Epidermal melanocyte (primary cell): ENCODE measurements at regions not wholly inside any gene's neighbourhood (a gene's known extent, or its start where the extent isn't known, plus 50 kb on each side); places are given as distances from the start of the nearest gene placed in this dataset.
A peak's percentile ranks its signal among the peaks of the same experiment; 100 is the strongest.

Experiments
- DNase-seq: peaks from one replicate; pipeline ENCODE4 v3.0.0; 2011; ENCODE audit warnings: low spot score; ENCODE audit not compliant: insufficient read length

GRCh38 chr3:193981504-193981903 lies 154.4 kb upstream of the HES1 start:
- no peak for DNase-seq

DNA sequence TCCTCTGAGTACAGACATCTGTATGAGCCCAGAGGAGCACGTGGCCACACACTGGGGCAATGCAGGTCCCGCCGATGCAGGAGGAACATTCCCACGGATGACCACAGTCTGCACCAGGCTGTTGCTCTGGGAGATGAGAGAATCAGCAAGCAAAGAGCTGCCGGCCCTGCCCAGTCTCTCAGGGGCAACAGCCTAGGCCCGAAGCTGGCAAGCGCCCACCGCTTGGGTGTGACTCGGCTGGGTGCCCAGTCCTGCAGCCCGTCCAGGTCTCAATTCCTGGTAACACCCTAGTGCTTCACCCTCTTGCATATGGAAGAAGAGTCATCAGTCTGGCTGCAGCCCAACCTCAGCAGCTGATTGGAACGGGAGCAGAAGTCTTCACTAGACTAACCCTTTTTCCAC lies 153.7 kb upstream of the HES1 start:
- peak; percentile 27 for DNase-seq

DNA sequence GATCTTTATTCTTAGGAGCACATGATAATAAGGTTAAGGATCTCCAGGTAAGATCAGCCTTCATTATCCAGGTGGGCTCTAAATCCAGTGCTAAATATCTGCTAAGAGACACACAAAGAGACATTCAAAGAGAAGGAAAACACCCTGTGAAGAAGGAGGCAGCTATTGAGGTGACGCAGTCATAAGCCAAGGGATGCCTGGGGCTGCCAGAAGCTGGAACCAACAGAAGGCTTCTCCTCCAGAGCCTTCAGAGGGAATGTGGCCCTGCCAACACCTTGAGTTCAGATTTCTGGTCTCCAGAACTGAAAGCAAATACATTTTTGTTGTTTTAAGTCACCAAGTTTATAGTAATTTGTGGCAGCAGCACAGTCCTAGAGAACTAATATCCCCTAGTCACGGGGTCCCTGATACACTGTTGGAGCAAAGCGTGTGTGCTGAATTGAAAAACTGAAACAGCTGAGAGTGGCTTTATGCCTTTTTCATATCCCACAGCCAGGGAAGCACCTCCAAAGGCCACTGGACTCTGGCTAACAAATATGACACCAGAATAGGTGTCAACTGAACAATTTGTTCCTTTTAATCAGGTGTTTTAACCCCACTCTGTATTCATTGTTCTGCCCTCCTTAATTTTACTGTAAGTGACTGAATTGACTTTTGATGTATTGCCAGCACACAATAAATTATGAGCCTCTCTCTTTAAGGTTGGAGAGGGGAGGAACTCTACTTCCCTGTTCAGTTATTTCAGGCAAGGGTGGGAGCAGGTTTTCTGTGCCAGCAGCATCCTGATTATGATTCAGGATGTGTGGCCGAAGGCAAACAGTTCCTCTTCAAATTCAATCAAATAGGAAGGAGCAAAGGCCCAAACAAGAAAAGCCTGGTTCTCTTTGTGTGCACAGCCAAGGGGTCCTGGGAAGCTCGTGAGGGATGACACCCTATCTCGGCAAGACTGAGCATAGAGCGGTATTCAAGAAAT lies 151.8 kb upstream of the HES1 start:
- no peak for DNase-seq

GRCh38 chr3:193984876-193985275 lies 151.1 kb upstream of the HES1 start:
- no peak for DNase-seq

DNA sequence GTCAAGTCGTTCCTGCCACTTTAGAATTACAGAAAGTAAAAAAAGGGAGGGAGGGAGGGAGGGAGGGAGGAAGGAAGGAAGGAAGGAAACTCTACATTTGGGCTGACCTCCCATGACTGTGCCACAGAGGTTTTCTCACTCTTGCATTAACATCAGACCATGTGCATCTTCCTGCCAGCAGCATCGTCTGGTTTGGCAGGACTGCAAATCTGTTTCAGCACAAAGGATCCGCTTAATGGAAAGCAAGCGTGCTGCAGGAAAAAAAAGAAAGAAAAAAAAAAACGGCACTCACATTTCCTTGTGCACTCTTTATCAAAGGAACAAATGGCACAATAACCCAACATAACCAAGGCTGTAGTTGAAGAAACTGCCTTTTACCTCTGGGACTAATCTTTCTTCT lies 148.8 kb upstream of the HES1 start:
- peak; percentile 80 for DNase-seq

DNA sequence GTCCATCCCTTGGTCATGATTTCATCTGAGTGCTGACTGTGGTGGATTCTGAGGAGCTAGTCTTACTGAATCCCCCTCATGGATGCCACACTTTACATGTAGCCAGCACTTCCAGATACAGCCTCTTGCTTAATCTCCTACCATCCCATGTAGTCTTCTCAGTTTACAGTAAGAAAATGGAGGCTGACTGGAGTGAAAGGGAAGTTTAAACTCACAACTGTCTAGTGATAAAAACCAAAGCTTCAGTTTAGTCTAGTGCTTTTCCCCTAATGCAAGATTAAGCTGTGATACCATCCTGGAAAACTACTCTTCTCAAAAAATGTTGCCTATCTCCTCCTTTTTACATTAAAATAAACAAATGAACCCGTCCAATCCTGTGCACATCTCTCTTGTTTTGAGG lies 146.8 kb upstream of the HES1 start:
- DNase-seq, result no peak

GRCh38 chr3:193991666-193992424 lies 144.1 kb upstream of the HES1 start:
- no peak for DNase-seq

DNA sequence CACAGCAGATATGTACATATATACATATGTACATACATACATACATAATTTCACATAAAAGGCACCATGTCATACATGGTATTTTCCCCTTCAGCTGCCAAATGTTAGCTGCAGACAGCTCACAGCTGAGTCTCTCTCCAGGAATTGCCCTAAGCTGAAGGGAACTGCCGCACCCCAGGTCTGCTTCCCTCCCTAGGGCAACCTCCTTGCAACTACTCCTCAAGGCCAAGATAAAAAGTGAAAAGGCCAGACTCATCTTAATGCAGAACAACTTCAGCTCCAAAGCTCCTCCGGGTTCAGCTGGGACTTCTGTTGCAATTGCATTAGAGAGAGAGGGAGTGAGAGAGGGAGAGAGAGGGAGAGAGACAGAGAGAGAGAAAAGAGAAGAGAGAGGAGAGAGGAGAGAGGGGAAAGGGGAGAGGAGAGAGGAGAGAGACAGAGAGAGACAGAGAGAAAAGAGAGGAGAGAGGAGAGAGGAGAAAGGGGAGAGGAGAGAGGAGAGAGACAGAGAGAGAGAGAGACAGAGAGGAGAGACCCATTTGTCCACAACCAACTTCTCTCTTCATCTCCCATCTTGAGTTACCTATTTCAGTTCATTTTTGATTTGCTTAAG lies 143.4 kb upstream of the HES1 start:
- no peak for DNase-seq

- no peak for DNase-seq
Observed at GRCh38 chr3:193996221-193996620, 139.7 kb upstream of the HES1 start.

GRCh38 chr3:193996641-193997089 lies 139.3 kb upstream of the HES1 start:
- DNase-seq, result no peak

DNA sequence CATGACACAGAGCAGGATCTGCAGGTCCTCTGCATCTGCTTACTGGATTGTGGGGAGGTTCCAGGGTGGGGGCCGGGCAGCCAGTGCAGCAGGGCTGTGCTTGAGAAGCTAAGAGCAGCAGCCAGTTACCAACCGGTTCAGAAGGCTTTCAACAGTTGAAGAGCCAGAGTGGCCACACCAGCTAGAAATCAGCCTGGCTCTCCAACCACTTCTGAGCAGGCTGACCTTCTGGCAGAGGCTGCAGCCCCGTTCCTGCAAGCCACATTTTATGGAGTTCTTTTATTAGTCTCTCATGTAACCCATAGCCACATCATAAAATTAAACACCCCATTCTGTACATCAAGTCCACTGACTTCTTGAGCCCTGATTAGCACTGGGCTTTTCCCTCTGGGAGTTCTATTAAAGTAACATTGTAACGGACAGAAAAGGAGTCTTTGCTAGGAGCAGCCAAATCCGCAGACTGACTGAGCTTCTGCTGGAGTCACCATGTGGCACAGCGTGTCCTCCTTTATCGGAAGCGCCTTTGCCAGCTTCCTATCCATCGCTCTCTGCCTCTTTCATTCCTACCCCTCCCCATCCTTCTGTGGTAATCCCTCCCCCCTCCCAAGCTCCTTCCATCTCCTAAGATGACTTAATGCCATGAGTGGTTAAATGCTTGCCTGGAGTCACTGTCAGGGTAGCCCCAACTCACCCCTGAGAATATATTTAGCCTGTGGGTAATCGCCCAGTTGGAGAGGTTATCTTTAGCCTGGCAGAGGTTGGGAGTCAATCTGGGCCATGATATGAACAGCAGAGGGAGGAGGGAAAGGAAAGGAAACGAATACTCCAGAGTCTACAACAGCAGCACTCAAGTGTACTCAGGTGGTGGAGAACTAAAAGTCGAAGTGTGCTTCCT lies 138.5 kb upstream of the HES1 start:
- DNase-seq, result no peak

DNA sequence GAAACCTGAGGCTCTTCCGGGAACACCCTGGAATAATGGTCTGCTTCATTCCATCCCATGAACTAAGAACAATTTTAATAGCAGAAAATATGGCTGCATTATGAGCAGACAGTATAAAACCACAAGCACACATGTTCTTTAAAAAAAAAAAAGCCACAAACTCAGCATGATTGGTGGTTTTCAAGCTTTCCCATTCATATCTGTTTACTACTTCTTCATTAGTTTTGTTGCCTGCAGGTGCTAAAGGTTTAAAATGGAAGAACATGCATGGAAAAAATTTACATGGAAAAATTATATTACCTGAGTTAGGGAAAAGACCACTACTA lies 137.9 kb upstream of the HES1 start:
- DNase-seq, result no peak

DNA sequence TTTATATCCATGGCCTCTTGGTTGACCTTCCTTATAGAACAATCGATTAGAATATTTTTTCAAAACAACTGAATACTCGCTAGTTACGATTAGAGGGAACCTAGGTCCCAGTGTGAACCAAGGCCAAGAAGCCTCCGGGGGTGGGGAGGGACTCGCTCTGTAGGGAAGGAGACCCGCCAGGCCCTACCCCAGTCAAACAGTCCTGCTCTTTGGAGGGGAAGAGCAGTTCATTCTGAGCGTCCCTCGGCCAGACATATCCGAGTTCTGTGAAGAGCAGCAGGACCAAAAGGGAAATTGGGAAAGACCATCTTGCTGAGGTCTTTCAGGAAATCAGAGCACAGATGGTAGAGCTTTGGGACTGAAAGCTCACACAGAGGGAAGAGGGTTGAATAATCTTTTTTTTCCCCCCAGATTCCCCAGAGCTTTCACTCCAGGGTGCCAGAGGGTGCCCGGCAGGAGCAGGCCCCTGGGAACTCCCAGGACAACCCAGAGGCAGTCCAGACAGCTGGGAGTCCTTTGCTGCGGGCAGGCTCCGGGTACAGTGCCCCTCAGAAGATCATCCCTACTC lies 137.2 kb upstream of the HES1 start:
- no peak for DNase-seq

GRCh38 chr3:194000100-194000499 lies 135.8 kb upstream of the HES1 start:
- no peak for DNase-seq

DNA sequence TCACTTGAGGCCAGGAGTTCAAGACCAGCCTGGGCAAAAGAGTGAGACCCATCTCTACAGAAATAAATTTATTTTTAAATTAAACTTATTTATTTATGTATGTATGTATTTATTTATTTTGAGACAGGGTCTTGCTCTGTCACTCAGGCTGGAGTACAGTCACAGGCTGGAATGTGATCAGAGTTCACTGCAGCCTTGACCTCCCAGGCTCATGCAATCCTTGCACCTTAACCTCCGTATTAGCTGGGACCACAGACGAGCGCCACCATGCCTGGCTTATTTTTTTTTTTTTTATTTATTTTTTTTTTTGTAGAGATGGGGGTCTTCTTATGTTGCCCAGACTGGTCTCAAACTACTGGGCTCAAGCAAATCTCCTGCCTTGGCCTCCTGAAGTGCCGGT lies 135.2 kb upstream of the HES1 start:
- no peak for DNase-seq

DNA sequence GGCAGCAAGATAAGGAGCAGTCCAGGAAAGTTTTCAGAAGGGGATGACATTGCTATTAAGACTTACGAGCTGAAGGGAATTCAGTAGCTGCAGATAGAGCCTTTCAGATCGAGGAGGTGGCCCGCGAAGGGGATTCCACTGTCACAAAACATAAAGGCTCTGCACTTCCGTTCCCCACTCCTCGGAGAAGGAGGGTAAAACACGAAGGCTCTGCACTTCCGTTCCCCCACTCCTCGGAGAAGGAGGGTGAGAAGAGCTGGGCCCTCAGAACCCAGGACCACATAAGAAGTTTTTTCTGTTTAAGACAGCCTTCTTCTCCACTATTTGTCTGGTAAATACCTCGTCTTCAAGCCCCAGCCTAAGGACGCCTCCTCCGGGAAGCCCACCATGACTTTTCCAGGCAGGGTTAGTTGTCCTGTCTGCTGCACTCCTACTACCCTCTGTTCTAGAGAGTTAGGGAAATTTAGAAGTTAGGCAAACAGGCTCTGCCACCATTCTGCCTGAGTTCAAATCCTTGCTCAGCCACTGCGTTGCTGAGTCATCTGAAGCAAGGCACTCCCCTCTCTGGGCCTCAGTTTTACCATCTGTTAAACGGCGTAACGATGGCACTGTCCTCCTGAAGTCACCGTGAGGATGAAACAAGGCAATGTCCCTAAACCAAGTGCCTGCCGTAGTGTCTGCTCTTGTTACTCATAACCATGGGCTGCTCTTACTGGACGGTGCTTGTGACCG lies 134.1 kb upstream of the HES1 start:
- no peak for DNase-seq

GRCh38 chr3:194003114-194004057 lies 132.6 kb upstream of the HES1 start:
- DNase-seq, result peak; percentile 40

DNA sequence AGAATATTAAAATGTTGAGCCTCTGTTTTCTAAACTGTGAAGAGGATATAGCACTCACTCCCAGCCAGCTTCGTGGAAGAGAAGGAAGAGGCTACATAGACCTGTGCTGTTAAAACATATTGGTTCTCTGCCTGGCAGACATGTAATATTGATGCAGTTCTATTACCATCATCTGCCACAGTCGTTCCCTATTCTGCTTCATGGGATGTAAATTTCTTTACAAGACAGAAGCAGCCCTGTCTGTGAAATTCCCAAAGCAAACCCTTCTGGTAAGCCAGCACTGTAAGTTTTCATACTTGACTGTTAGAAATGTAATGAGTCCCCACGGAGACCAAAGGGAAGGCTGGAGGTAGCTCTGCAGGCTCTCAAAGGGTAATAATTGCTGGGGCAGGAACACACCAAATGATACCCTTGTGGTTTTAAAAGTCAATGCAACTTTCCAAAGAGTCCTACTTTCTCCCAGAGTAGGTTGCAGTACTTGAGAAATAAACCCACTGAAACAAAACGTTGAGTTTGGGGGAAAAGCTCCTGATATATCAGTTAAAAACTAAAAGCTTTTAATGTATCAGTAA lies 129.9 kb upstream of the HES1 start:
- DNase-seq, result no peak
